Suppressor macrophage (primary cell): ENCODE measurements at regions not wholly inside any gene's neighbourhood (a gene's known extent, or its start where the extent isn't known, plus 50 kb on each side); places are given as distances from the start of the nearest gene placed in this dataset.
A peak's percentile ranks its signal among the peaks of the same experiment; 100 is the strongest.

Experiments used
- DNase-seq, 4 experiments: peaks; one replicate each; pipeline ENCODE4 v3.0.0-alpha.2; 2020 to 2022

GRCh38 chr3:150300388-150300787, 107.7 kb upstream of the TSC22D2 start:
- DNase-seq = no peak

- DNase-seq = no peak
Observed at GRCh38 chr3:150299201-150299600, 108.9 kb upstream of the TSC22D2 start.

- no peak for DNase-seq
Observed at GRCh38 chr3:150296966-150297365, 111.1 kb upstream of the TSC22D2 start.

GRCh38 chr3:150296123-150296735, 111.9 kb upstream of the TSC22D2 start:
- no peak for DNase-seq

GRCh38 chr3:150293401-150294001, 114.6 kb upstream of the TSC22D2 start:
- no peak for DNase-seq

- DNase-seq = no peak
Observed at GRCh38 chr3:150292891-150293290, 115.2 kb upstream of the TSC22D2 start.

- DNase-seq = no peak
Observed at GRCh38 chr3:150291515-150291914, 116.6 kb upstream of the TSC22D2 start.

- peak in 3 of 4 experiments; percentile 22 to 58 (median 56) for DNase-seq
Observed at GRCh38 chr3:150286390-150287147, 121.5 kb upstream of the TSC22D2 start.

- DNase-seq = no peak
Observed at GRCh38 chr3:150285601-150286000, 122.5 kb upstream of the TSC22D2 start.

- DNase-seq = no peak
Observed at GRCh38 chr3:150278843-150279381, 129.2 kb upstream of the TSC22D2 start.

GRCh38 chr3:150278195-150278594, 129.9 kb upstream of the TSC22D2 start:
- no peak for DNase-seq

- DNase-seq = no peak
Observed at GRCh38 chr3:150277444-150277843, 130.7 kb upstream of the TSC22D2 start.

GRCh38 chr3:150275941-150276340, 132.2 kb upstream of the TSC22D2 start:
- DNase-seq = no peak

GRCh38 chr3:150274372-150274771, 133.7 kb upstream of the TSC22D2 start:
- DNase-seq = no peak

- peak; percentile 8 to 58 (median 40) for DNase-seq
Observed at GRCh38 chr3:150273396-150273795, 134.7 kb upstream of the TSC22D2 start.

GRCh38 chr3:150271591-150271960, 136.5 kb upstream of the TSC22D2 start:
- DNase-seq = no peak

- no peak for DNase-seq
Observed at GRCh38 chr3:150270883-150271590, 137.1 kb upstream of the TSC22D2 start.

GRCh38 chr3:150270444-150270843, 137.7 kb upstream of the TSC22D2 start:
- peak in 1 of 4 experiments; percentile 7 for DNase-seq

- DNase-seq = no peak
Observed at GRCh38 chr3:150269526-150269925, 138.6 kb upstream of the TSC22D2 start.

- peak in 3 of 4 experiments; percentile 6 to 18 (median 12) for DNase-seq
Observed at GRCh38 chr3:150268426-150269391, 139.4 kb upstream of the TSC22D2 start.

- no peak for DNase-seq
Observed at GRCh38 chr3:150267288-150267687, 140.8 kb upstream of the TSC22D2 start.

GRCh38 chr3:150265305-150265704, 142.8 kb upstream of the TSC22D2 start:
- no peak for DNase-seq
